GM12864 (cell line): ENCODE measurements at regions not wholly inside any gene's neighbourhood (a gene's known extent, or its start where the extent isn't known, plus 50 kb on each side); places are given as distances from the start of the nearest gene placed in this dataset.

Source experiments
- DNase-seq: peaks from one replicate; pipeline ENCODE4 v3.0.0-alpha.2; 2011; ENCODE audit warnings: low read depth
- H3K4me3 ChIP-seq: 2 replicates; pipeline ENCODE4 v1.5.1; 2011; ENCODE audit warnings: mild to moderate bottlenecking, low read depth, low read length, control low read depth
- TF ChIP-seq, protein P1 (sequence below): IDR thresholded peaks from 2 replicates; pipeline ENCODE4 v1.5.1; 2011; ENCODE audit warnings: low read depth, mild to moderate bottlenecking, moderate library complexity, low read length, control low read depth, inconsistent platforms; ENCODE audit errors: missing control alignments

DNA sequence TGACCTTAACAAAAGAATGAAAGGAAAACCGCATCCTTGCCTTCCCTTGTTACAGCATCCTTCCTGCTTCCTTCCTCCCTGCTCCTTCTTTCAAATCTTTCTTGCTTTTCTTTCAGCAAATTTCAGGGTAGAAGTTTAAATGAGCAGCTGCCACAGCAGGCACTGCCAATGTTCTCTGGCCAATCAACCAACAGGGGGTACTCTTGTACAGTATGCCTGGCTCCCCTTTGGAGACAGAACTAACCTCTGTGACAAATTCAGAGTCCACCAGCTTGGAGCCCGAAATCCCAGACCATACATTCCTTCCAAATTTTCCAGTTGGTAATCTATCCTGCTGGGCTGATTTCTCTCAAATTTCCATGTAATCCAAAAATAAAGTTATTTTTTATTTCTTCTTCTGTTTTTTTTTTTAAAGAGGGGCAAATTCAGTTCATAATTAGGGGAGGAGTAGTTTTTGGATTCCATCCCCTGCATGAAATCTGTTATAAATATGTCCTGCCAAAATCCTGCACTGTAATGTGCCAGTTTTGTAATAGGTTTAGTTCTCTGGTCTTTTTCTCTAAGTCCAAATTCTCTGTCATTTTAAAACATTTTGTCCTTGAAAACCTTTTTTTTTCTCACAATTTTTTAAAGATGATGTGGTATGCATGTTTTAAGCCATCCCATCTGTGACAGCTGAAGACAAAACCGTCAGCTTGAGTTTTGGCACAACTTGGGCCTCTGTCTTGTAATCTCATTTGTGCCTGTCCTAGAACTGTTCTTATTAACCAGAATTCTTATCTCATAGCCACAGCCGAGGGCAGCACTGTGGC lies 610.0 kb upstream of the LMO3 start:
- TF ChIP-seq, protein P1, sequence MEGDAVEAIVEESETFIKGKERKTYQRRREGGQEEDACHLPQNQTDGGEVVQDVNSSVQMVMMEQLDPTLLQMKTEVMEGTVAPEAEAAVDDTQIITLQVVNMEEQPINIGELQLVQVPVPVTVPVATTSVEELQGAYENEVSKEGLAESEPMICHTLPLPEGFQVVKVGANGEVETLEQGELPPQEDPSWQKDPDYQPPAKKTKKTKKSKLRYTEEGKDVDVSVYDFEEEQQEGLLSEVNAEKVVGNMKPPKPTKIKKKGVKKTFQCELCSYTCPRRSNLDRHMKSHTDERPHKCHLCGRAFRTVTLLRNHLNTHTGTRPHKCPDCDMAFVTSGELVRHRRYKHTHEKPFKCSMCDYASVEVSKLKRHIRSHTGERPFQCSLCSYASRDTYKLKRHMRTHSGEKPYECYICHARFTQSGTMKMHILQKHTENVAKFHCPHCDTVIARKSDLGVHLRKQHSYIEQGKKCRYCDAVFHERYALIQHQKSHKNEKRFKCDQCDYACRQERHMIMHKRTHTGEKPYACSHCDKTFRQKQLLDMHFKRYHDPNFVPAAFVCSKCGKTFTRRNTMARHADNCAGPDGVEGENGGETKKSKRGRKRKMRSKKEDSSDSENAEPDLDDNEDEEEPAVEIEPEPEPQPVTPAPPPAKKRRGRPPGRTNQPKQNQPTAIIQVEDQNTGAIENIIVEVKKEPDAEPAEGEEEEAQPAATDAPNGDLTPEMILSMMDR, result no peak
- DNase-seq, result no peak
- H3K4me3 ChIP-seq, result no peak overlapping the region

DNA sequence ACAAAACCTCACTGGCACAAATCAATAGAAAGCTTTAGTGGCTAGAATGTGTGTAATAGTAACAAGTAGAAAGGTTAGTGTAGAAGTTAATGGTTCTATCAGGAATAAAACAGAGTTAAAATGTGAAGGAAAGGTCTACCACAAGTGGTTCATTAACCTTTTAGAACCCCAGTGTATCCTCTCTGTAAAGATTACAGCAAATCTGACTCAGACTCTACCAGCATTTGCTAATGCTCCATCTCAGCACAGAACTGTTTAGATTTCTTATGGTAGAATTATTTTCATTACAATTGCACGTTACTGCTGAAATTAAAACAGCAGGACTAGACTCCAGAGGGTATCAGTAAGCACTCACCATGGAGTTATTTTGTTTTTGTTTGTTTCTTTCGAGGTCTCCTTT lies 609.0 kb upstream of the LMO3 start:
- no peak overlapping the region for H3K4me3 ChIP-seq
- no peak for DNase-seq
- TF ChIP-seq, protein P1, result no peak

DNA sequence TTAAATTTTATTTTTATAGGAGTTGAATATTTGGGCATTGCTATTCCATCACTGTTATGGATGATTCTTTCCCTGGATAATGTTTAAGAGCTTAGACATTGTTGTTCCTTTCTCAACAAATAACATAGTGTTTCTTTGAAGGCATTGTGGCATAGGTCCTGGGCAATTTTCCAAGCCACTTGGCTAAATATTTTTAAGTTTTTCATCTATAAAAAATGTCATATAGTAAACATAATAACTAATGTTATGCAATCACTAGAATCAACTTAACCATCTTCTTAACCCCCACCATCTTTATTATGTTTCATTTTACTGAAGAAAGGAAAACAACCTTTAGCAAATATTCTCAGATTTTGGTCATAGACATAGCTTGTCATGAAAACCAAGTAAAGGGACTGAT lies 600.6 kb upstream of the LMO3 start:
- DNase-seq, result no peak
- no peak overlapping the region for H3K4me3 ChIP-seq
- TF ChIP-seq, protein P1, result no peak

DNA sequence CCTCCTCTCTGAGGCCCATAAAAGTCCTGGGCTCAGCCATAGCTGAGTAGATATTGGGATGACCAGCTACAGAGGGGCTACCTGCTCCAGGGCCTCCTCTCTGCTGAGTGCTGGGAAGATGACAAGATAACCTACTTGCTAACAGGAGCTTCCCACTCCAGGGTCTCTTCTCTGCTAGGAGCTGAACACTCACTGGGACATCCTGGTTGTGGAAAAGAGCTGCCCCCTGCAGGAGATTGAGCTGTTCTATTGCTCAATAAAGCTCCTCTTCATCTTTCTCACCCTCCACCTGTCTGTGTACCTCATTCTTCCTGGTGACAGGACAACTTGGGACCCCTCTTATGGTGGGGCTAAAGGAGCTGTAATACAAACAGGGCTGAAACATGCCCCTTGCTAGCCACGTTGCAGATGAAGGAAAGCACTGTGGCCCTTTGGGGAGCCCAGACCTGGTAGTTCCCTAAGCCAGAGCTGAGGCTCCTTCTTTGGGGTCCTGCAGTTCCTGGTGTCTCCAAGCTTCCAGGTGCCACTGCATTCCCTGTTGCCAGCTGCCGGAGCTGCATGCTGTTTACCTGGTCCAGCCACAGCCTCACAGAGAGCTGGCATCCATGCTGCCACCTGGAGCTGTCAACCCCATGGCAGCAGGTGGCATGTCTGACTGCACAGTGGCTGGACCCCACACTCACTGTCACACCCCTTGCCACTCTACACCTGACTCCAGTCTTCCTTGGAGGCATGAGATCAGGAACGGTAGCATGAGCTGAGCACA lies 598.5 kb upstream of the LMO3 start:
- TF ChIP-seq, protein P1, result no peak
- DNase-seq, result no peak
- H3K4me3 ChIP-seq, result no peak overlapping the region

DNA sequence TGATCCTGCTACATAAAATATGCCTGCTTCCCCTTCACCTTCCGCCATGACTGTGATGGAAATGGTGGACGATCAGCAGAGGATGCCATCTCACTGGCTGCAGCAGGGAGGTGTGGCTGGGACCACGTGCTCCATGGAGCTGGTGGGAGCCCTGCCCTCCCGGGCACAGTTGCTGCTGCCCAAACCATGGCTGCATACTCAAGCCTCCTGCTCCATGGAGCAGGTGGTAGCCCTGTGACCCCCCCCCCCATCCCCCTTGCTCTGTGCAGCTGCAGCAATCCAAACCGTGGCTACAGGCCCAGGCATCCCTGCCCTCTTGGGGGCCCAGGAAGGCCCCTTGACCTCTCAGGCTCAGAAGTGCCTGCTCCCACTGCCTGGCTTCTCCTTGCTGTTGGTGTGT lies 597.5 kb upstream of the LMO3 start:
- H3K4me3 ChIP-seq, result no peak overlapping the region
- no peak for DNase-seq
- TF ChIP-seq, protein P1, result no peak

DNA sequence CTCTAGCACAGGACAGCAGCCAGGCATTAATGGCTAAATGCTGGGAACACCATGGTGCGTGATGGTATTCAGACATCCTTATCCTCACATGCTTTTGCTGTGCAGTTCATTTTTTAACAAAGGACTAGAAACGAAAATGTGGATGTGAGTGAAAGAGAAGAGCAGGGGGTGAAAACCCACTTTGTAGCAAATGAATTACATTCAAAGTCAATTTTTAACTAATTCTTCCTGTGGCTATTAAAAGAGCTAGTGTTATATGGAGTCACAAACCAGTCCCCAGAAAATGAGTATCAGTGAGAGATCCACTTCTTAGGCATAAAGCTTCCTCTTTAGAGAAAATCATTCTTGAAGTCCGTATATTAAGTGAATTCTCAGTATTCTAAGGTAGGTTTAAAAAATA lies 592.0 kb upstream of the LMO3 start:
- DNase-seq, result no peak
- TF ChIP-seq, protein P1, result no peak

More for the DNA sequence above, 592.0 kb upstream of the LMO3 start:
- H3K4me3 ChIP-seq, result no peak overlapping the region
